ENCODE measurements at regions not wholly inside any gene's neighbourhood (a gene's known extent, or its start where the extent isn't known, plus 50 kb on each side); places are given as distances from the start of the nearest gene placed in this dataset.
"Not testable (repeated sequence)": the region's sequence is repeated elsewhere in the genome, so short reads cannot be mapped to it uniquely, and the experiment has no call there.

- peaks cover 5 to 12% (median 9%) of the 10 kb centered on the region in 4 donors for H3K4me1 Mint-ChIP-seq
- POLR2A ChIA-PET, result no interaction called here
- DNase-seq, result no peak
- no peaks in the 10 kb centered on the region for H3K9me3 Mint-ChIP-seq
- no peak for ATAC-seq
- H3K27me3 Mint-ChIP-seq, result peaks cover 9 to 34% (median 19%) of the 10 kb centered on the region in 5 donors
- H3K4me3 Mint-ChIP-seq, result no peak overlapping the region
- no peak overlapping the region for H3K27ac Mint-ChIP-seq
- peaks cover 0 to 7% (median 3%) of the 10 kb centered on the region in 3 donors for H3K36me3 Mint-ChIP-seq
These were observed 122.4 kb upstream of the OR9Q1 start for GRCh38 chr11:57901278-57901677.

GRCh38 chr11:57901756-57902155 lies 121.9 kb upstream of the OR9Q1 start:
- peaks cover 0 to 7% (median 3%) of the 10 kb centered on the region in 3 donors for H3K36me3 Mint-ChIP-seq
- no peak overlapping the region for H3K27ac Mint-ChIP-seq
- DNase-seq (no peak), ATAC-seq (no peak)
- POLR2A ChIA-PET, result no interaction called here
- peaks cover 5 to 12% (median 9%) of the 10 kb centered on the region in 4 donors for H3K4me1 Mint-ChIP-seq
- peaks cover 9 to 30% (median 17%) of the 10 kb centered on the region in 5 donors for H3K27me3 Mint-ChIP-seq
- H3K9me3 Mint-ChIP-seq, result no peaks in the 10 kb centered on the region
- H3K4me3 Mint-ChIP-seq, result no peak overlapping the region

- H3K4me1 Mint-ChIP-seq, result peaks cover 6 to 12% (median 9%) of the 10 kb centered on the region in 4 donors
- ATAC-seq, result no peak
- no peak for DNase-seq
- peak overlapping the region in 1 of 10 donors; percentile 6 for H3K4me3 Mint-ChIP-seq
- no peak overlapping the region for H3K27ac Mint-ChIP-seq
- peaks cover 5 to 26% (median 9%) of the 10 kb centered on the region in 5 donors for H3K27me3 Mint-ChIP-seq
- POLR2A ChIA-PET, result no interaction called here
- no peaks in the 10 kb centered on the region for H3K9me3 Mint-ChIP-seq
- peaks cover 0 to 6% (median 3%) of the 10 kb centered on the region in 3 donors for H3K36me3 Mint-ChIP-seq
These were observed 120.7 kb upstream of the OR9Q1 start for GRCh38 chr11:57903011-57903410.

GRCh38 chr11:57903441-57904123 lies 120.1 kb upstream of the OR9Q1 start:
- peak in 6 of 10 donors; percentile 2 to 28 (median 10) for DNase-seq
- peak overlapping the region in 4 of 10 donors; percentile 6 to 62 (median 18) for H3K4me3 Mint-ChIP-seq
- POLR2A ChIA-PET, result no interaction called here

GRCh38 chr11:57904376-57904775 lies 119.3 kb upstream of the OR9Q1 start:
- Mint-ChIP-seq H3K9me3 (peaks cover 0 to 1% (median 0%) of the 10 kb centered on the region in 9 donors), H3K27ac (no peak overlapping the region), H3K4me3 (no peak overlapping the region), H3K36me3 (no peaks in the 10 kb centered on the region), H3K4me1 (peaks cover 6 to 12% (median 9%) of the 10 kb centered on the region in 4 donors), H3K27me3 (peaks cover 0 to 12% (median 4%) of the 10 kb centered on the region in 5 donors)
- POLR2A ChIA-PET, result no interaction called here
- DNase-seq (no peak), ATAC-seq (no peak)

More at GRCh38 chr11:57903441-57904123, 120.1 kb upstream of the OR9Q1 start:
- peak; percentile 95 to 96 for ATAC-seq
- Mint-ChIP-seq H3K27ac (peak overlapping the region in 3 of 10 donors; percentile 0 to 38 (median 24)), H3K36me3 (peaks cover 0 to under 1% (median 0%) of the 10 kb centered on the region in 3 donors), H3K27me3 (peaks cover 3 to 20% (median 7%) of the 10 kb centered on the region in 5 donors), H3K9me3 (no peaks in the 10 kb centered on the region), H3K4me1 (peaks cover 6 to 12% (median 9%) of the 10 kb centered on the region in 4 donors)

GRCh38 chr11:57905439-57905838 lies 118.2 kb upstream of the OR9Q1 start:
- no peaks in the 10 kb centered on the region for H3K36me3 Mint-ChIP-seq
- peaks cover 0 to 9% (median 1%) of the 10 kb centered on the region in 5 donors for H3K27me3 Mint-ChIP-seq
- no peak overlapping the region for H3K27ac Mint-ChIP-seq
- no peak for DNase-seq
- H3K4me3 Mint-ChIP-seq, result no peak overlapping the region
- POLR2A ChIA-PET, result no interaction called here
- ATAC-seq, result no peak
- peaks cover 6 to 12% (median 9%) of the 10 kb centered on the region in 4 donors for H3K4me1 Mint-ChIP-seq
- H3K9me3 Mint-ChIP-seq, result peaks cover 0 to 1% (median 0%) of the 10 kb centered on the region in 9 donors

- POLR2A ChIA-PET, result not testable (repeated sequence)
These were observed 115.3 kb upstream of the OR9Q1 start for GRCh38 chr11:57908399-57908798.

GRCh38 chr11:57911522-57911921 lies 112.2 kb upstream of the OR9Q1 start:
- H3K9me3 Mint-ChIP-seq, H3K4me3 Mint-ChIP-seq, H3K27ac Mint-ChIP-seq, H3K27me3 Mint-ChIP-seq, H3K36me3 Mint-ChIP-seq, ATAC-seq, H3K4me1 Mint-ChIP-seq, POLR2A ChIA-PET, DNase-seq: not testable (repeated sequence)

More at GRCh38 chr11:57908399-57908798, 115.3 kb upstream of the OR9Q1 start:
- not testable (repeated sequence) for H3K27me3 Mint-ChIP-seq, H3K27ac Mint-ChIP-seq, H3K36me3 Mint-ChIP-seq, H3K4me3 Mint-ChIP-seq, H3K9me3 Mint-ChIP-seq, DNase-seq, ATAC-seq
- peaks cover 3 to 10% (median 7%) of the 10 kb centered on the region in 4 donors for H3K4me1 Mint-ChIP-seq

GRCh38 chr11:57913715-57914704 lies 109.7 kb upstream of the OR9Q1 start:
- POLR2A ChIA-PET, result no interaction called here
- Mint-ChIP-seq H3K9me3 (no peaks in the 10 kb centered on the region), H3K4me1 (no peaks in the 10 kb centered on the region), H3K27me3 (peaks cover 6 to 15% (median 11%) of the 10 kb centered on the region in 5 donors), H3K36me3 (peaks cover 0 to 5% (median 0%) of the 10 kb centered on the region in 3 donors), H3K27ac (no peak overlapping the region), H3K4me3 (no peak overlapping the region)
- ATAC-seq, result no peak
- no peak for DNase-seq

- Mint-ChIP-seq H3K4me1 (no peaks in the 10 kb centered on the region), H3K27me3 (peaks cover 6 to 23% (median 12%) of the 10 kb centered on the region in 5 donors), H3K27ac (no peak overlapping the region), H3K4me3 (no peak overlapping the region), H3K9me3 (no peaks in the 10 kb centered on the region), H3K36me3 (peaks cover 0 to 5% (median 0%) of the 10 kb centered on the region in 3 donors)
- POLR2A ChIA-PET, result no interaction called here
- ATAC-seq (no peak), DNase-seq (no peak)
These were observed 106.0 kb upstream of the OR9Q1 start for GRCh38 chr11:57917632-57918031.

- peaks cover 0 to 3% (median 0%) of the 10 kb centered on the region in 3 donors for H3K36me3 Mint-ChIP-seq
- POLR2A ChIA-PET, result no interaction called here
- H3K4me1 Mint-ChIP-seq, result no peaks in the 10 kb centered on the region
- no peak overlapping the region for H3K27ac Mint-ChIP-seq
- H3K27me3 Mint-ChIP-seq, result peaks cover 6 to 23% (median 11%) of the 10 kb centered on the region in 5 donors
- H3K4me3 Mint-ChIP-seq, result no peak overlapping the region
- no peak for ATAC-seq
- peaks cover 0 to 4% (median 0%) of the 10 kb centered on the region in 9 donors for H3K9me3 Mint-ChIP-seq
- no peak for DNase-seq
These were observed 102.7 kb upstream of the OR9Q1 start for GRCh38 chr11:57920971-57921370.

GRCh38 chr11:57932105-57932504 lies 91.6 kb upstream of the OR9Q1 start:
- no peak for DNase-seq

More at GRCh38 chr11:57932105-57932504, 91.6 kb upstream of the OR9Q1 start:
- H3K4me1 Mint-ChIP-seq, result no peaks in the 10 kb centered on the region
- POLR2A ChIA-PET, result no interaction called here
- H3K9me3 Mint-ChIP-seq, result no peaks in the 10 kb centered on the region
- H3K27me3 Mint-ChIP-seq, result peaks cover 9 to 42% (median 11%) of the 10 kb centered on the region in 5 donors
- H3K36me3 Mint-ChIP-seq, result no peaks in the 10 kb centered on the region
- H3K4me3 Mint-ChIP-seq, result no peak overlapping the region
- ATAC-seq, result no peak
- H3K27ac Mint-ChIP-seq, result no peak overlapping the region

Data from naive thymus-derived CD8-positive, alpha-beta T cell (primary cell).